Ramos (cell line): ENCODE measurements at regions not wholly inside any gene's neighbourhood (a gene's known extent, or its start where the extent isn't known, plus 50 kb on each side); places are given as distances from the start of the nearest gene placed in this dataset.

Experiments used
- in situ Hi-C: fragments of 300-500 bp; cut with MboI; formaldehyde crosslinking; loops from one replicate; pipeline ENCODE4 v1.14.3; 2022; ENCODE audit warnings: low sequenced_read_pairs; ENCODE audit not compliant: unreplicated experiment

DNA sequence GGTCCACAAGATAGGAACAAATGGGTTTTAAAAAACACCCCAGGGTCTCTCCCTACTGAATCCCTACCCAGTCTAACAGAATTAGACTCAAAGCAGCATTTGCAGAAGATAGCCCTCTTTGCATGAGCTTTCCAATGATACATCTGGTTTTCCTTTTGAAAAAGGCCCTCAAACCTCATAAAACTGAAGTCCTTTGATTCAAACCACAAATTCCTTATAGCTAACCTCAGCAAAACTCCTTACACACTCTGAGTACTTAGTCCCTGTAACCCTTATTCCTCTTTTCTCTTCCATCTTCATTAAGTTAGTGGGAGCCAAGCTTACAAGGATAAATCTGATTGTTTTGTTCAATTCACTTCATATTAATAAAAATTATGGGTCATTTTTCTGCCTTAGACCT is 90.5 kb upstream of the TNC start:
- in situ Hi-C loops: no loop called here

GRCh38 chr9:115209601-115210306 is 91.8 kb upstream of the TNC start:
- in situ Hi-C loops: no loop called here

DNA sequence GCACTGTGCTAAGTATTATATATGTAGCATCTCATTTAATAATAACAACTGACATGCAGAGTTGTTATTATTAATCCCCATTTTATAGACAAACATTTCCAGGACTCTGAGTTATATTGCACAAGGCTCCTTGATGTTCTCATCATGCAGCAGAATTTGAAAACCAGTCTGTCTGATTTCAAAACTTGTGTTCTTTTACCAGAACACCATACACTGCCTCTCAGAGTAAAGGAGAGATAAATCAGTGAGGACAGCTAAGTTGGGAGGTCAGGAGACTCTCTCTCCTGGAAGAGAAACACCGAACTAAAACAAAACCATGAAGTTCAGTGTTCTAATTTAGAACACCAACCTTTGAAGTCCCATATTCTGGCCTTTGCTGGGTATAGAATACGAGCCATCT is 92.7 kb upstream of the TNC start:
- in situ Hi-C loops: no loop called here

DNA sequence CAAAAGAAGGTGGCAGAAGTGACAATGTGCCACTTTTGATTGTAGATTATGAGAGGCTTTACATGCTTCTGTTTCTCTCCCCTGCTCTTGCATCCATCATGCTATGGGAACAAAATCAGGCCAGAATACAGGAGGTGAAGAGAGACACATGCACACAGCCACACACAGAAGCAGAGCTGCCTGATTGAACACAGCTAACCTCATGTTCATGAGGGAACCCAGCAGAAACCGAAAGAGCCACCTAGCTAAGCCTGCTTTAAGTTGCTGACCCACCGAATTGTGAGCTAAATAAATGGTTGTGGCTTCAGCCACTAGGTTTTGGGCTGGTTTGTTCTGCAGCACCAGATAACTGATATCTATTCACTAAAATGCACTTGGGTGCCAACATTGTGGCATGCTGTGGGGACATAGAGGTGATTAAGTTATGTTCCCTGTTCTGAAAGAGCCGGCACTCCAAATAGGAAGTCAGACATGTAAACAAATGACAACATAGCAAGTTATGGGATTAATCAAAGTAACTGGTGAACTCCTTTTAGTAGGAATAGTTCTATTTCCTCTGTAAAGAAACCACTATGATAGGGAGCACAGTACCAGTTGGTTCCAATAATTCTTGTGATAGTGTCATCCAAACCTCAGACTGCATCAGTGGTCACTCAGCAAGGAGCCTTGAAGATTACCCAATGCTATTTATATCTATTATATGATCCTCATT is 93.6 kb upstream of the TNC start:
- in situ Hi-C loops: no loop called here

DNA sequence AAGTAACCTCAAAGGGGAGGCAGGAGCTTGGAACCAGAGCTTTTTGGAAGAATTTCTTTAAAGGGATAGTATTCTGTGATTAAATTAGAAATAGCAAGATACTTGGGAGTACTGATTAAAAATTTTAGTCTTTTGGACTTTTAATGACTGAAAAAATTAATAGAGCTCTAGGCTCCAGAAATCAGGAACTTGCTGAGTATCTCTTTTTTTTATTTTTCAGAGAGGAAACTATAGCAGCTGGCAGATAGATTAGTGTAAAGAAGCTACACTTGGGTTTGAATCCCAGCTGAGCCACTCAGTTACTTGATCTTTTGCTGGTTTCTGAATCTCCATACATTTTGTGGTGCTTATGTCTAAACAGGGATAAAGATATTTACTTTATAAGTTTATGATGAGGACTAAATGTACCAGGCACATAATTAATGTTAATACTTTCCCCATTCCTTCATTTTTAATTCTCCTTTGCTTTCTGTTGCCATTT is 94.2 kb upstream of the TNC start:
- in situ Hi-C loops: no loop called here

GRCh38 chr9:115212832-115213231 is 94.9 kb upstream of the TNC start:
- in situ Hi-C loops: no loop called here

DNA sequence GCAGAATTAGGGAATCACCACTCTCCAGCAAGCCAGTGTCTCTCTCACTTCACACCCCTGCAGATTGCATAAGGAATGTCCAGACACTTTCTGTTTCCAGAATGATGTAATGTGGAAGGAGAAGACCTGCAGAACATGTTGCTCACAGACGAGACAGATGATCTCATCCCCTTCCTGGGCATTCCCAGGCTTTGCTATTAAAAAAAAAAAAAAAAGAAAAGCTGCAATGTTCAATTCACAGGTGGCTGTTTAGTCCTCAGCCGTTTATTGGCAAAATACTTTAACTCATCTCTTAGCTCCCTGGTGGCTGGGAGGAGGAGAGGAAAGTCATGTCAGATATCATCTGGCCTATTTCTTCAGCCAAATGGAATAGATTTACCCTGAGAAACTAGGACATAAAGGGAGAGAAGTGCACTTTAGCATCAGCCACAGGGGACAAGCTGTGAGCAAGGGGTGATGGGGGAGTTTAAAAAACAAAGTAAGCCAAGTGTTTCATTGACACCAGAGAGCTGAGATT is 95.9 kb upstream of the TNC start:
- in situ Hi-C loops: no loop called here

DNA sequence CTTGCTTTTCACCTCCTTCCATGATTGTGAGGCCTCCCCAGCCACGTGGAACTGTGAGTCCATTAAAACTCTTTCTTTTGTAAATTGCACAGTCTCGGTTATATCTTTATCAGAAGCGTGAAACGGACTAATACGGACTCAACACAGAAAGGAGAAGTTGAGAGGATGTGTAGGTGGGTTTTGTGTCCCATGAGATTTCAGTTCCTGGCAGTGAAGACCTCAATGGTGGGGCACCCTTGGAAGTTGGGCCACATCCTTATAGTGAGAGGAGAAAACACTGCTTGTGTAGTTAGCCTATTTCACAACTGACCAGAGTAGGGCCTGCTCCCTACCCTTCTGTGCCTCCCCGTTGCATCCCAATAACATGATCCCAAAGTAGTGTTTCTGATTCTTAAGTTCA is 98.9 kb upstream of the TNC start:
- in situ Hi-C loops: no loop called here

DNA sequence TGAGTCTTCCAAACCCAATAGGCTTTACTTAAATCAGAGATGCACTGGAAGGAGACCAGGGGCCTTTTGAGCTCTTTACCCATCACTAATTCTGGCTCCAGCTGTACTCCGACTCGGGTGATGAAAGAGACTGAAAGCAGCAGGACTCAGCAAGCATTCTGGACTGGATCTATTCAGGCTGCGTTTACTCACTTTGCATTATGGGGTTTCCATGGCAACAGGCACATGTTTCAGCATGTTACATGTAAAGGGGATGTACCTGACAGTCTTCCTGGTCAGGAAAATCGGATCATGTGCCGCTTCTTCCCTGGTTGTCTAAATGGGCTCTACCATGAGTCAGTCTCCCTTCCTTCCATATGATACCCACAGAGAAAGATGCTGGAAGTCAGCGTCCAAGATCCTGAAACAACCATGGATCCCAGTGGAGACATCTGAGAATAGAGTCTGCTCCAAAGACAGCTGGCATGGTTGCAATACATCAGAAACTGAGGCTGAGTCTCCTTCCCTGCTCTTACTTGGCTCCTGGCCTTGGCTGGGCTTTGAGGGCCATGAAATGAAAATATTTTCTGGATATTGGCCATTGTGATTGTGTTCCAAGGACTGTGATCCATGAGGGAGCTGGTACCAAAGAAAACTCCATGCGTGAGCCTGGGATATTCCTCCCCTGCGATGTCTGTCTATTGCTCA is 102.5 kb upstream of the TNC start:
- in situ Hi-C loops: no loop called here

GRCh38 chr9:115223471-115223870 is 105.5 kb upstream of the TNC start:
- in situ Hi-C loops: no loop called here

GRCh38 chr9:115225459-115226116 is 107.6 kb upstream of the TNC start:
- in situ Hi-C loops: no loop called here

DNA sequence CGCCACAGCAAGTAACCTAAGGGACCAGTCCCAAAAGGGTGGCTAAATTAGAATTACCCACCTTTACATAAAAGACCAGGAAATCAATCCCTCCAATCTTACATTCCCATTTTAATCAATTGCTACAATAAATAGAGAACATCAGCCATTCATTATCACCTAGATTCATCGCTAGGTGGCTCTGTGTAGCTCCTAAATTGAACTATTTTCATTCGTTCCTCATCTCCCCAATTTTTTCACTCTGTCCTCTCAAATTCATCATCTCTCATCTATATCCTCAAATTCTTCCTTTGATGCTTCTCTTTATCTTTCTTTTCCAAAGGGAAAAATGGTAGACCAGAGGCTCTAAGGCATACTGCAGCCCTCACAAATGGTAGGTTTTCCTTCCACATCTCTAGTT is 108.2 kb upstream of the TNC start:
- in situ Hi-C loops: no loop called here

DNA sequence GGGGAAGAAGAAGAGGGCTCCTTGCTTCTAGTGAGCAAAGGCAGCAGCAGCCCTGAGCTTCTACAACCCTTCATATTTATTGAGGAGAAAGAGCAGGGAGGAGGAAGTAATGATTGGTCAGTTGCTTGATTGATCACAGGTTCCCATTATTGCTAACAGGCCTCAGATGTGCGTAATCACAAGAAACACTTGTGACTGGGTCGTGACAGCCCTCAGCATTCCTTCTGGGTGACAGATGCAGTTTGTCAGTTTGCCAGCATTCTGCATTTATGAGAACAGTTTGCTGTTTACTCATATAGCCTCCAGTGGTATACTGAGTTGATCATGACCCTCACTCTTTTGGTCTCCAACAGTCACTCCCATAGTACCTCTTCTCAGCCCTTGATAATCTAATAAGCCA is 111.5 kb upstream of the TNC start:
- in situ Hi-C loops: no loop called here

- in situ Hi-C loops: no loop called here
These were observed 113.1 kb upstream of the TNC start for GRCh38 chr9:115230924-115231515.

DNA sequence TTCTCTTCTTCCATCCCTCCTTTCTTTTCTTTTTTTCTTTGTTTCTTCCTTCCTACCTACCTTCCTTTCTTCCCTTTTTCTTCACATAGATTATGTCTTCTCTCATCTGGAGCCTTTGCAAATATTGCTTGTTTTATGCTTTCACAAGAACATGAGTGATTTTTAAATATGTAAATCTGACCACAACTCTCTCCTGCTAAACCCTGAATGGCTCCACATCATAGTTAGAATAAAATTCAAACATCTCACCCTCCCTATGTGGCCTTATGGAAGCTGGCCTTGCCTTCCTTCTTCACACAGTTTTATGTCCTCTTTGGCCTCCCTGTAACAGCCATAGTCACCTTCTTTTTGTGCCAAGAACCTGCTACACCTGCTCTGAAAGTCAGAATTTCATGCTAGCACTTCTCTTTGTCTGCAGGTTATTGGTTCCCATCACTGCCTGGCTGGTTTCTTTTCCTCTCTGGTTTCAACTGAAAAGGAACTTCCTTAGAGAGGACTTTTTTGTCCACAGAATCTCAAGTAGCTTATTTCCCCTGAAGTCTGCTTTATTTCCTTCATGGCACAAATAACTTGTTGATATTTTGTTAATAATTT is 114.3 kb upstream of the TNC start:
- in situ Hi-C loops: no loop called here

GRCh38 chr9:115234094-115234493 is 116.1 kb upstream of the TNC start:
- in situ Hi-C loops: no loop called here

DNA sequence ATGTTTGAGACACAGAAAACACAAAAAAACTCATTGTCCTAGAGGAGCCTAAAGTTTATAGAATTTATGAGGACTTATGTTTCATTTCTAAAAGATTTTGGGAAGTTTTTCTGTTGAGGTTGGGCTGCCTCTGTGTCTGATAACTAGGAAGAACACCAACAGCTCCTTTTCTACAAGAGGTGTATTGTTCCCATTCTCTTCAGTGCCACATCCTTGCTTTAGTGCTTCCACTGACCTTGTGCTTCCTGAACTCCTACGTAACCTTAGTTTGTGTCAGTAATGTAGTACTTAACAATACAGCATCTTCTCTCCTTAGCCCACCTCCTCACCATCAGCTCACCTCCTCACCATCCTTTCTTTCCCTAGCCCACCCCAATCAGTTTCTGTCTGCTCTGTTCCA is 117.3 kb upstream of the TNC start:
- in situ Hi-C loops: no loop called here

DNA sequence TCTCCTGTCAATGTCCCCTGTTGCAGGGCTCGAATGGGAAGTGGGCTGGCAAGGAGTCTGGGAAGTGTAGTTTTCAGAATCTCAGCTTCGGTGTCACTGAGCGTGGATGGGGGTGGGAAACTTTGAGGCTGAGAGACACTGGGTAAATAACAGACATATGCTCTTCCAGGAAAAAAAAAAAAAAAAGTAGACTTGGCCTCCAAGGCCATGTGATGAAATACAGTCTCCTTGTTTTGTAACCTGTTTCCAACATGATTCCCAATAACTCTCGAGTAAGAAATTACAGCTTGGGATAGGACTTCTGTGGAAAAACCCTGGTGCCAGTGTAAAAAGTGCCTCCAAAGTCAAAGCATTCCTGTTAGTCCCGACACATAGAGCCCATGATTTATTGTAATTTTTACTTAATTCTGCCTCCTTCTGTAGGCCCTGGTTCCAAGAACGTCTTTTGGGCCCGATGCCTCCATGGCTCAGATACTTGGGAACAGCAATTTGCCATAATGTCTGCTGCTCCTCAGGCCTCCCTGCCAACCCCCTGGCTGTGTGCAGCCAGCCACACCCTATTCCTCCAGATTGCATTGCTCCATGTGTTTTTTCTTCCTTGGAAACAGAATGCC is 119.5 kb upstream of the TNC start:
- in situ Hi-C loops: no loop called here

DNA sequence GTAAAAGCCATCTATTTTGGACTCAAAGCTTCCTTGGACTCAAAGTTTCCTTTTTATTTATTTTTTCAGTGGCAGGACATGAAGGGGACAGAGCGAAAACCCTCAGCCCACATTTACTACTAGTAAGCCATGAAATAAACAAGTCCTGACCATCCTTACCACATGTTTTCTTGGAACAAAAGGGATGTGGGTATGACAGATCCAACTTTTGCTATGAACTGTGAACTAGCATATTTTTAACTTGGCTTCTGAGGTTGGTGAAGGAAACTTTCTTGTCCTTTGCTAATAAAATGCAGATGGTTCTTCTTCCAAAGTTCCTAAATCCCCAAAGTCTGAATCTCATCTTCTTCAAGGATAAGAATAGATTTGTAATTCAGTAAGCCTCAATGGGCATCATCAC is 122.7 kb upstream of the TNC start:
- in situ Hi-C loops: no loop called here

- in situ Hi-C loops: no loop called here
These were observed 123.7 kb upstream of the TNC start for GRCh38 chr9:115241641-115242040.
